ENCODE measurements at regions not wholly inside any gene's neighbourhood (a gene's known extent, or its start where the extent isn't known, plus 50 kb on each side); places are given as distances from the start of the nearest gene placed in this dataset.
A peak's percentile ranks its signal among the peaks of the same experiment; 100 is the strongest.
"Not testable (repeated sequence)": the region's sequence is repeated elsewhere in the genome, so short reads cannot be mapped to it uniquely, and the experiment has no call there.

DNA sequence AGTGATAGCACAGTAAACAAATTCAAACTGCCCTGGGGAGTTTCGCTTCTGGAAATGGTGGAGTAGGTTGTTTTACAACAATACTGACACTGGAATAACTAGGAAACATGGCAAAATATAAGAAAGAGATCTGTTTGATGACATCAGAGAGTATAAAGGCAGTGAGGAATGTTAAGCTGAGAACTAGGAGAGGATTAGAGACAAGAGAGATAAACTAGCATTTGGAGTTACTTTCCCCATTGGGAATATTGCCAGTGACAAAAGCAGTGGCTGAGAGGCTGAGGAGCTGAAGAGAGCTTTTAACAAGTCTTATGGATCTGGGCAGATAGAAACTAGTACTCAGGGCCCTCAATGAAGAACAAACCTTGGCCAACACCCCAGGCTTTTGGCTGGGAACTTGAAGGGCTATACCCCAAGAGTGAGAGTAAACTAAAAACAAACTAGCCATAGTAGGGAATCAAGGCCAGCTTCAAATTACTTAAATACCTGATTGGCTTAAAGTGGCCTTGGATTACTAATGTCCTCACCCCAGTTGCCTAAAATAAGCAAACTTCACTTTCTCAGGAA is 280.4 kb downstream of the KLF13 start:
- intact Hi-C loops (cut with micrococcal nuclease): no loop called here
- DNase-seq (no peak), ATAC-seq (no peak)

- no peak for DNase-seq
- intact Hi-C loops (cut with micrococcal nuclease): no loop called here
- no peak for ATAC-seq
Observed at GRCh38 chr15:31607656-31608055, 281.0 kb downstream of the KLF13 start.

- intact Hi-C loops (cut with micrococcal nuclease): no loop called here
- ATAC-seq (no peak), DNase-seq (no peak)
Observed at GRCh38 chr15:31609258-31609681, 282.6 kb downstream of the KLF13 start.

GRCh38 chr15:31609906-31610305 is 283.3 kb downstream of the KLF13 start:
- DNase-seq (no peak), ATAC-seq (no peak)
- intact Hi-C loops (cut with micrococcal nuclease): no loop called here

- DNase-seq (no peak), ATAC-seq (no peak)
- intact Hi-C loops (cut with micrococcal nuclease): no loop called here
Observed at GRCh38 chr15:31615643-31616415, 289.2 kb downstream of the KLF13 start.

GRCh38 chr15:31623297-31623696 is 296.7 kb downstream of the KLF13 start:
- DNase-seq; intact Hi-C loops (cut with micrococcal nuclease); ATAC-seq: not testable (repeated sequence)

DNA sequence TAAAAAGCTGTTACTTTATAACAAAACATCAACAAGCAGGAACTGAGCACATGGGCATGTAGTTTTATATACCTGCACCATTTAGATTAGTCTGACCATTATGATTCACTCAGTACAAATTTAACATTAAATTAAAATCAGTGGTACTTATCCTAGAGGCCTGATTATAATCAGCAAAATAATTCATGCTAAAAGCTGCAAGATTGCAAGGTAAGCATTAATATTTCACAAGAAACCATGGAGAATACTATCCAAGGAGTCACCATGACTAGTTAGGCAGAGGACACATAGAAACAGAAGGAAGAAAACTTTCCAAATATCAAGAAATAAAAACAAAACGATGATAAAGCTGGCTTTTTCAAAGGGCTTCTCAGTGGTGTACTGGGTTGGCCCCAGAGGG is 297.5 kb downstream of the KLF13 start:
- intact Hi-C loops (cut with micrococcal nuclease); ATAC-seq; DNase-seq: not testable (repeated sequence)

DNA sequence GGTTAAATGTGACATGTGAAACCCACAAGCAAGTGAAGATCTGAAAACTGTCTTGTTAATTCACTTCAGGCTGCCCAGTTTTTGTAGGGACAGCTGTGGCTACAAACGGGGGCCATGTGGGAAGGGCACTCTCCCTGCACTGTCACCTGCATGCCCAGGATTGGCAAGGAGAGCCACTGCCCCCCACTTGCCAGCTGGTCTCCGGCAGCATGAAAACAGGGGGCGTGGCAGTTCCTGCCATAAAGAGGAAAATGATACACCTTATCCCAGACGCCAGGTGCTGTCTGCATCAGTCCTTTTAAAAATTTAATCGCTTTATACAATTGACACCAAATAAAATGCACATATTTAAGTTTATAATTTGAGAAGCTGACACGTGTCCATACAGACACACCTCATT is 309.1 kb downstream of the KLF13 start:
- intact Hi-C loops (cut with micrococcal nuclease); ATAC-seq; DNase-seq: not testable (repeated sequence)

GRCh38 chr15:31636911-31637310 is 310.3 kb downstream of the KLF13 start:
- intact Hi-C loops (cut with micrococcal nuclease); DNase-seq; ATAC-seq: not testable (repeated sequence)

GRCh38 chr15:31643955-31644354 is 317.3 kb downstream of the KLF13 start:
- ATAC-seq; intact Hi-C loops (cut with micrococcal nuclease); DNase-seq: not testable (repeated sequence)

- not testable (repeated sequence) for DNase-seq
Observed at GRCh38 chr15:31644761-31645160, 318.1 kb downstream of the KLF13 start.

GRCh38 chr15:31647337-31647826 is 320.7 kb downstream of the KLF13 start:
- ATAC-seq; intact Hi-C loops (cut with micrococcal nuclease); DNase-seq: not testable (repeated sequence)

More at GRCh38 chr15:31644761-31645160, 318.1 kb downstream of the KLF13 start:
- intact Hi-C loops (cut with micrococcal nuclease); ATAC-seq: not testable (repeated sequence)

- DNase-seq; intact Hi-C loops (cut with micrococcal nuclease); ATAC-seq: not testable (repeated sequence)
Observed at GRCh38 chr15:31649634-31650033, 323.0 kb downstream of the KLF13 start.

GRCh38 chr15:31650055-31650701 is 323.5 kb downstream of the KLF13 start:
- ATAC-seq (peak; percentile 84), DNase-seq (peak; percentile 83)
- intact Hi-C loops (cut with micrococcal nuclease): not testable (repeated sequence)

DNA sequence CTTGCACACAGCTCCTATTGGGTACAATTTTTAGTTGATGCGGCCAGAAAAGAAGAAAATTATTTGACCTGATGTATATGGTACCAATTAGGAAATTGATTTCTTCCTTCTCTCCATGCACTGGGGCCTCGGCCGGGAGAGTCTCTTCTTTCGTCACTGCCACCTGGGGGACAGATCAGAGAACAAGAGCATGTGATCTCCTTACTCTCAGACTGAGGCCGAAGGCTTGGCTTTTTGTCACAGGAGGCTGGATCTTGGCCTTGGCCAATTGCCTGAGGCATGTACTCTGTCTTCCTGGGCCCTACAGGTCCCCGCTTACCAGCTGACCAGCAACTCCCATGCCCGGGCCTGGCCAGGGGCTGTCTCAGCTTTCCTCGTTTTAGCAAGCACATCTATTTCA is 330.3 kb downstream of the KLF13 start:
- DNase-seq; intact Hi-C loops (cut with micrococcal nuclease); ATAC-seq: not testable (repeated sequence)

DNA sequence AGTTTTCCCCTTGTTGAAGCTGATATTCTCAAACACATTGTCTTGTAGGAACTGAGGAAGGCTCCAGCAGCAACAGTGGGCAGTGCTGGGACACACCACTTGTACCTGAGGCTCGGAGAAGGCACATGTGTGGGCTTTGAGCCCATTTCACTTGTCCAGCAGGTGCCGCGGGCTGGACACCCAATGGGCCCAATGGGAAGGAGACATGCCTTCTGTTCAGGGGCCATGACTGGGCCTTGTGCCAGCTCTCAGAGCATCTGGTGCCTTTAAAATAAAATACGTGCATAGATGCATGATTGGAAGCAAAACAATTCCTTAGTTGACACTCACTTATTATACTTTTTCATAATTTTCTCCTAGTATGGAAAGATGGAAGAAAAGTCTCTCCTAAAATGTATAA is 334.2 kb downstream of the KLF13 start:
- intact Hi-C loops (cut with micrococcal nuclease): no loop called here
- DNase-seq (no peak), ATAC-seq (no peak)

DNA sequence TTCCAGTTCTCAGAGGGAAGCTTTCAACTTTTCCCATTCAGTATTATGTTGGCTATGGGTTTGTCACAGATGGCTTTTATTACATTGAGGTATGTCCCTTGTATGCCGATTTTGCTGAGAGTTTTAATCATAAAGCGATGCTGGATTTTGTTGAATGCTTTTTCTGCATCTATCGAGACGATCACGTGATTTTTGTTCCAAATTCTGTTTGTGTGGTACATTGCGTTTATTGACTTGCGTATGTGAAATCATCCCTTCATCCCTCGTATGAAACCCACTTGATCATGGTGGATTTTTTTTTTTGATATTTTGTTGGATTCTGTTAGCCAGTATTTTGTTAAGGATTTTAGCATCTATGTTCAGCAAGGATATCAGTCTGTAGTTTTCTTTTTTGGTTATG is 339.1 kb downstream of the KLF13 start:
- intact Hi-C loops (cut with micrococcal nuclease); DNase-seq; ATAC-seq: not testable (repeated sequence)

GRCh38 chr15:31669158-31669908 is 342.7 kb downstream of the KLF13 start:
- DNase-seq; intact Hi-C loops (cut with micrococcal nuclease); ATAC-seq: not testable (repeated sequence)

GRCh38 chr15:31673263-31673662 is 346.6 kb downstream of the KLF13 start:
- intact Hi-C loops (cut with micrococcal nuclease): not testable (repeated sequence)

More at GRCh38 chr15:31673263-31673662, 346.6 kb downstream of the KLF13 start:
- DNase-seq, ATAC-seq: not testable (repeated sequence)
